ENCODE measurements at regions not wholly inside any gene's neighbourhood (a gene's known extent, or its start where the extent isn't known, plus 50 kb on each side); places are given as distances from the start of the nearest gene placed in this dataset.

DNA sequence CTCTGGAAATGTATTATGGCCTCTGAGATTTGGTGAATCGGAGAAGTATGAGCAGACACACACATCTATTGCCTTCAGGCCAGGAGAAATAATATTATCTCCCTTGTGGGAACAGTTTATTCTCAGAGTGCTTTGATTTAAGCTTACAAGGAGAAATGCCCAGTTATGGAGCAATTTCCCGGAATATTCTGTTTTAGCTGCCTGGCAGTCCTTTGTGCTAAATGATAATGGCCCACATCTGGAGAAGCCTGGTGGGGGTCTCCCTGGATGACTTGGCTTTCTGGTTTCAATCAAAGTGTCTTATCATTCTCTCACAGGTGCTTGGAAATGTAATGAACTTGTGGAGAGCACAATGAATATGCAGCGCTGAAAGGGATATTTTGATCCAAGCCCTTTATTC, 389.6 kb upstream of the USP24 start:
- TF ChIP-seq, protein P1, sequence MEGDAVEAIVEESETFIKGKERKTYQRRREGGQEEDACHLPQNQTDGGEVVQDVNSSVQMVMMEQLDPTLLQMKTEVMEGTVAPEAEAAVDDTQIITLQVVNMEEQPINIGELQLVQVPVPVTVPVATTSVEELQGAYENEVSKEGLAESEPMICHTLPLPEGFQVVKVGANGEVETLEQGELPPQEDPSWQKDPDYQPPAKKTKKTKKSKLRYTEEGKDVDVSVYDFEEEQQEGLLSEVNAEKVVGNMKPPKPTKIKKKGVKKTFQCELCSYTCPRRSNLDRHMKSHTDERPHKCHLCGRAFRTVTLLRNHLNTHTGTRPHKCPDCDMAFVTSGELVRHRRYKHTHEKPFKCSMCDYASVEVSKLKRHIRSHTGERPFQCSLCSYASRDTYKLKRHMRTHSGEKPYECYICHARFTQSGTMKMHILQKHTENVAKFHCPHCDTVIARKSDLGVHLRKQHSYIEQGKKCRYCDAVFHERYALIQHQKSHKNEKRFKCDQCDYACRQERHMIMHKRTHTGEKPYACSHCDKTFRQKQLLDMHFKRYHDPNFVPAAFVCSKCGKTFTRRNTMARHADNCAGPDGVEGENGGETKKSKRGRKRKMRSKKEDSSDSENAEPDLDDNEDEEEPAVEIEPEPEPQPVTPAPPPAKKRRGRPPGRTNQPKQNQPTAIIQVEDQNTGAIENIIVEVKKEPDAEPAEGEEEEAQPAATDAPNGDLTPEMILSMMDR (IDR thresholded peaks at IDR 0.05; ENCODE audit: extremely low read depth, missing control alignments), result no peak

DNA sequence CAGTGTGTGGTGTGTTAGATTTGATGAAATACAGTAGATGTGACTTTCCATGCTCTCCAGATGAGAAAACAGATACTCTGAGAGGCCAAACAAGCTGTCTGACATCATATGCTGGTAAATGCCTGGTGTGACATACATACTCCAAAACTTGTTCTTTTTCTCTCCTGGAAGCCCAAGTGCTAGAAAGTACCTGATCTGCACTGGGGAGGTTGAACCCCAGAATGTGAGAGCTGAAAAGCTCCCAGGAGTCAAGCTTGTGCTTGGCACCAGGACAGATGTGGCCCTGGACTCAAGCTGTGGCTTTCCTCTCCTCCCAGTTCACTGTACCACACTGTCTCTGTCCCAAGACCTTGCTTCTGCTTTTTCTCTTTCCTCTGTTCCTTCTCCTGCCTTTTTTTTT, 389.0 kb upstream of the USP24 start:
- DNase-seq (ENCODE audit: low spot score), result no peak
- TF ChIP-seq, protein P1 (IDR thresholded peaks at IDR 0.05; ENCODE audit: extremely low read depth, missing control alignments), result no peak

More for the DNA sequence above, 389.6 kb upstream of the USP24 start:
- no peak for DNase-seq (ENCODE audit: low spot score)

DNA sequence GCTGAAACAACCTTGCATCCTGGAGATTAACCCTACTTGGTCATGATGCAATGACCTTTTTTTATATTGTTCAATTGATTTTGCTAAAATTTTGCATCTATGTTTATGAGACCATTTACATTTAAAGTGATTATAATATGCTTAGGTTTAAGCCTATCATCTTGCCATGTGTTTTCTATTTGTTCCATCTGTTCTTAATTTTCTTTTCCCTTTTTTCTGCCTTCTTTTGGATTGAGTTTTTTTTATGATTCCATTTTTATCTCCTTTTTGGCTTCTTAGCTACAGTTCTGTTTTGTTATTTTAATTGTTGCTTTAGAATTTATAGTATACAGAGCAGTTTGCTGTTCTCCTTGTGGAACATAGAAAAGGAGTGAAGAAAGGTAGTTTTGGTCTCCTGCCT, 385.1 kb upstream of the USP24 start:
- DNase-seq (ENCODE audit: low spot score), result no peak
- TF ChIP-seq, protein P1 (IDR thresholded peaks at IDR 0.05; ENCODE audit: extremely low read depth, missing control alignments), result no peak

DNA sequence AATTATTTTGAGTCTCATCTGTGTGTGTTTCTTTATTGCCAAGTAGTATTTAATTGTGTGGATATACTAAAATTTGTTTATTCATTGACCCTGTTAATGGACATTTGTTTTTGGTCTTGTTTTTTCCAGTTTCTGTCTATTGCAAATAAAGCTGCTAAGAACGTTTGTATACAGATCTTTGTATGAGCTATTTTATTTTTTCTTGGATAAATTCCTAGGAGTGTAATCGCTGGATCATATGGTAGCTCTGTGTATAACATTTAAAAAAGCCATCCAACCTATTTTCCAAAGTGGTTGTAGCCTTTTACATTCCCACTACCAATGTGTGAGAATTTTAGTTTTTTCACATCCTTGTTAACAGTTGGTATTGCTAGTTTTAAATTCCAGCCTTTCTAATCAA, 382.7 kb upstream of the USP24 start:
- TF ChIP-seq, protein P1 (IDR thresholded peaks at IDR 0.05; ENCODE audit: extremely low read depth, missing control alignments), result no peak
- DNase-seq (ENCODE audit: low spot score), result no peak

DNA sequence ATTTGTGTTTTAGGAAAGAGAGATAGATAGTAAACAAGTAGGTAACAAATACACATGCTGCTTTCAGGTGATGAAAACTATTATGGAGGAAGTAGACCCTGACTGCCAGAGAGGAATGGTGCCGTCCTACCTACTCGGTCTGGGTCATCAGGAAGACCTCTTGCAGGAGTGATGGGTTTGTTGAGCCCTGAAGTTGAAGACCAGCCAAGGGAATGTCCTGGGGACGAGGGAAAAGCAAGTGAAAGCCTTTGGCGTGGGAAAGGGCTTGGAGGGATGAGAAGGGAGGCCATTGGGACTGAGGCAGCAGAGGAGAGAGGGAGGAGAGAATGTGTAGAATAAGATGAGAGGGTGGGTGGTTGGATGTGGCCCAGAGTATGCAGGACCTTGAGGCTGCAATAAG, 379.5 kb upstream of the USP24 start:
- no peak for DNase-seq (ENCODE audit: low spot score)
- TF ChIP-seq, protein P1 (IDR thresholded peaks at IDR 0.05; ENCODE audit: extremely low read depth, missing control alignments), result no peak

DNA sequence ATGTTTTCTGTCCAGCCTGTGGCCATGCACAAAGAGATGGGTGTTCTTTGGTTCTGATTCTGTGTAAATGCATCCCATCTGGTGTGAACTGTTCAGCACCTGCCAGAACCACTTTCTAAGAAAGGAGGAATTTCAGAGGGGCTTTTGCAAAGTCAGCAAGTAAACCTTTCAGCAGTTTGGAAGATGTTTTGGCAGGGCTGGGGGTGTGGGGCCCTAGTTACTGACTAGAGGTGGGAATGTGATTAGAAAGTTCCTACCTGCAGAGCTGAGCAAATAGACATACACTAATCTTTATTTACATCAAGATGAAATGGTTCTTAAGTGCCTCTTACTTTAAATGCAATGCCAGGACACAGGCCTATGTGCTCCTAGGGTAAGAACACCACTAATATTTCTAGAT, 378.1 kb upstream of the USP24 start:
- TF ChIP-seq, protein P1 (IDR thresholded peaks at IDR 0.05; ENCODE audit: extremely low read depth, missing control alignments), result no peak
- DNase-seq (ENCODE audit: low spot score), result no peak

DNA sequence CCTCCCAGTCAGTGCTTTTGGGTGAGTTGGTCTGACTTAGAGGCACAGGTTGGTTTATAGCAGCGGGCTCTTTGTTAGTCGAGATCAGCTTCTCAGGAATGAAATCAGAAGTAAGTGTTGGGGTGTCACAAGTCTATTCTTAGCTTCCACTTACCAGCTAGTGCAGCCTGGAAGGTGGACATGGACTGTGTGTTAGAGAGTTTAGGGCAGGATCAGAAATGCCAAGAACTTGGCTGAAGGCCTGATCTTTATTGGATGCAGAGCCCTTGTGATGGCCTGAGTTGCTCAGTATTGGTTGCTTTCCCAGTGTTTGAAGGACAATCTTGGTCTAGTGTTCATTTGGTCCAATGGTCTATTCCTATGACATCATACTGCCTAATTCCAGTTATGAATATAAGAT, 377.0 kb upstream of the USP24 start:
- DNase-seq (ENCODE audit: low spot score), result no peak
- TF ChIP-seq, protein P1 (IDR thresholded peaks at IDR 0.05; ENCODE audit: extremely low read depth, missing control alignments), result no peak

All from GM20000 (cell line).